HFF-Myc (cell line): ENCODE measurements at regions not wholly inside any gene's neighbourhood (a gene's known extent, or its start where the extent isn't known, plus 50 kb on each side); places are given as distances from the start of the nearest gene placed in this dataset.
"Not testable (repeated sequence)": the region's sequence is repeated elsewhere in the genome, so short reads cannot be mapped to it uniquely, and the experiment has no call there.

ENCODE experiments used
- DNase-seq: peaks from one replicate; pipeline ENCODE4 v3.0.0-alpha.2; 2011; ENCODE audit warnings: low read depth; ENCODE audit errors: extremely low read depth
- H3K4me3 ChIP-seq: replicated peaks from 2 replicates; pipeline ENCODE4 v1.5.1; 2011; ENCODE audit warnings: low read depth, mild to moderate bottlenecking, control low read depth, low read length
- TF ChIP-seq, protein P1 (sequence below): IDR thresholded peaks from 2 replicates; pipeline ENCODE4 v1.5.1; 2012; ENCODE audit warnings: mild to moderate bottlenecking, low read depth, low read length, control low read depth; ENCODE audit errors: missing control alignments

GRCh38 chr1:166410083-166410385, 243.2 kb upstream of the FAM78B start:
- H3K4me3 ChIP-seq, result no peak overlapping the region
- TF ChIP-seq, protein P1, sequence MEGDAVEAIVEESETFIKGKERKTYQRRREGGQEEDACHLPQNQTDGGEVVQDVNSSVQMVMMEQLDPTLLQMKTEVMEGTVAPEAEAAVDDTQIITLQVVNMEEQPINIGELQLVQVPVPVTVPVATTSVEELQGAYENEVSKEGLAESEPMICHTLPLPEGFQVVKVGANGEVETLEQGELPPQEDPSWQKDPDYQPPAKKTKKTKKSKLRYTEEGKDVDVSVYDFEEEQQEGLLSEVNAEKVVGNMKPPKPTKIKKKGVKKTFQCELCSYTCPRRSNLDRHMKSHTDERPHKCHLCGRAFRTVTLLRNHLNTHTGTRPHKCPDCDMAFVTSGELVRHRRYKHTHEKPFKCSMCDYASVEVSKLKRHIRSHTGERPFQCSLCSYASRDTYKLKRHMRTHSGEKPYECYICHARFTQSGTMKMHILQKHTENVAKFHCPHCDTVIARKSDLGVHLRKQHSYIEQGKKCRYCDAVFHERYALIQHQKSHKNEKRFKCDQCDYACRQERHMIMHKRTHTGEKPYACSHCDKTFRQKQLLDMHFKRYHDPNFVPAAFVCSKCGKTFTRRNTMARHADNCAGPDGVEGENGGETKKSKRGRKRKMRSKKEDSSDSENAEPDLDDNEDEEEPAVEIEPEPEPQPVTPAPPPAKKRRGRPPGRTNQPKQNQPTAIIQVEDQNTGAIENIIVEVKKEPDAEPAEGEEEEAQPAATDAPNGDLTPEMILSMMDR, result no peak
- no peak for DNase-seq

DNA sequence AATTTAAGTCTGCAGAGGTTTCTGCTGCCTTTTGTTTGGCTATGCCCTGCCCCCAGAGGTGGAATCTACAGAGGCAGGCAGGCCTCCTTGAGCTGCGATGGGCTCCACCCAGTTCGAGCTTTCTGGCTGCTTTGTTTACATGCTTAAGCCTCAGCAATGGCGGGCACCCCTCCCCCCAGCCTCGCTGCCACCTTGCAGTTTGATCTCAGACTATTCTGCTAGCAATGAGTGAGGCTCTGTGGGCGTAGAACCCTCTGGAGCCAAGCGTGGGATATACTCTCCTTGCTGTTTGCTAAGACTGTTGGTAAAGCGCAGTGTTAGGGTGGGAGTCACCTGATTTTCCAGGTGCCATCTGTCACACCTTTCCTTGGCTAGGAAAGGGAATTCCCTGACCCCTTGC, 250.0 kb upstream of the FAM78B start:
- not testable (repeated sequence) for DNase-seq, H3K4me3 ChIP-seq

- TF ChIP-seq, protein P1, result no peak
- H3K4me3 ChIP-seq, result no peak overlapping the region
- DNase-seq, result no peak
Measured at GRCh38 chr1:166418344-166418933, 251.6 kb upstream of the FAM78B start.

DNA sequence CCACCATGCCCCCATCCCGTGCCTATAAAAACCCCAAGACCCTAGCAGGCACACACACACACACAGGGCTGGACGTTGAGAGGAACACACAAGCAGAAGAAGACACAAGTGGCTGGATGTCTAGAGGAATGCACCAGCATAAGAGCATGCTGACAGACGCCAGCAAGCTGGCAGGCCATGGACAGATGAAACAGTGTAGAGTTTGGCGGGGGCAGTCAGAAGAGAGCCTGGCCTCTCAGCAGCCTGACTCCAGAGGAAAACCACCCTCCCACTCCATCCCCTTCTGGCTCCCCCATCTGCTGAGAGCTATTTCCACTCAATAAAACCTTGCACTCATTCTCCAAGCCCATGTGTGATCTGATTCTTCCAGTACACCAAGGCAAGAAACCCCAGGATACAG, 255.8 kb upstream of the FAM78B start:
- H3K4me3 ChIP-seq, DNase-seq: not testable (repeated sequence)

GRCh38 chr1:166432655-166433054, 265.9 kb upstream of the FAM78B start:
- no peak overlapping the region for H3K4me3 ChIP-seq
- TF ChIP-seq, protein P1, result no peak
- DNase-seq, result no peak

GRCh38 chr1:166433404-166434304, 266.9 kb upstream of the FAM78B start:
- DNase-seq, H3K4me3 ChIP-seq: not testable (repeated sequence)

DNA sequence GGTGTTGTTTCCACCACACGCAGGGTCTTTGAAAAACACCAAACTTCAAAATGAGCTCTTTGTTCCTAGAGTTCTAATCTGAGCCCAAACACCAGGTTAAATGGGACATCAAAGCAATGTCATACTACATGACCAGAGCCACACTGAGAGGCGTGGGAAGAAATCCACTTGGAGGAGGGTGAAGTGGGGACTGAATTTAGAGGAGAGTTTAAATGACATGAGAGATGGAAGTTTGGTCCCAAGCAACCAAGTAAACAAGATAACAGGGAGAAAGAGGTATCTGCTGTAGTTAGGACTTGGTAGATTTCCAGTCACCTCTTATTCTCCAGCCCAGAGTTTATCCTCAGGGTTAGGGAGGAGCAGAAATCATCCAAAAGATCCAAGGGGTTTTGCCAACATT, 290.9 kb upstream of the FAM78B start:
- TF ChIP-seq, protein P1, result no peak
- DNase-seq, result no peak
- no peak overlapping the region for H3K4me3 ChIP-seq

DNA sequence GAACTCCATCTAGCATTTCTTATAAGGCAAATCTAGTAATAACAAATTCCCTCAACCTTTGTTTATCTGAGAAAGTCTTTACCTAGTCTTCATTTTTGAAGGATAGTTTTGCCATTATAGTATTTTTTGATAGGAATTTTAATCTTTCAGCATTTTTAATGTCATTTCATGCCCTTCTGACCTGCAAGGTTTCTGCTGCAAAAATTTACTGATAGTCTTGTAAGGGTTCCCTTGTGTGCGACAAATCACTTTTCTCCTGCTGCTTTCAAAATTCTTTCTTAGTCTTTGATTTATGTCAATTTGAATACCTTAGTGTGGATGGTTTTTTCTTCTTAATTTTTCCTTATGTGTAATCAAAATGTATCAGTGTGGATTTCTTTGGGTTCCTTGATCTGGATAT, 297.5 kb upstream of the FAM78B start:
- TF ChIP-seq, protein P1, result no peak
- no peak for DNase-seq
- H3K4me3 ChIP-seq, result no peak overlapping the region
